Colonic mucosa (tissue), 4 donors: ENCODE measurements at regions not wholly inside any gene's neighbourhood (a gene's known extent, or its start where the extent isn't known, plus 50 kb on each side); places are given as distances from the start of the nearest gene placed in this dataset.

Source experiments
- DNase-seq: peaks from one replicate; pipeline ENCODE4 v3.0.0-alpha.2; 2020
- H3K27ac ChIP-seq: fragments of 200-600 bp; one replicate; pipeline ENCODE4 v1.8.0; 2021
- H3K27me3 ChIP-seq: fragments of 200-600 bp; one replicate; pipeline ENCODE4 v1.8.0; 2021
- H3K36me3 ChIP-seq: fragments of 200-600 bp; one replicate; pipeline ENCODE4 v1.8.0; 2021
- H3K4me1 ChIP-seq: fragments of 200-600 bp; one replicate; pipeline ENCODE4 v1.8.0; 2021; ENCODE audit warnings: mild to moderate bottlenecking
- H3K4me3 ChIP-seq: fragments of 200-600 bp; one replicate; pipeline ENCODE4 v1.8.0; 2021
- H3K9ac ChIP-seq, 2 donors: one replicate each; pipeline ENCODE4 v1.7.0; 2013; ENCODE audit warnings: control low read depth in 2 of 2, low read depth in 2 of 2, low read length in 2 of 2
- H3K9me3 ChIP-seq: fragments of 200-600 bp; one replicate; pipeline ENCODE4 v1.8.0; 2021
- CTCF ChIP-seq: fragments of 200-600 bp; IDR thresholded peaks from one replicate; pipeline ENCODE4 v1.8.0; 2022; ENCODE audit warnings: antibody characterized with exemption, mild to moderate bottlenecking
- intact Hi-C: fragments of 100-400 bp; cut with DNase I; formaldehyde crosslinking; loops from one replicate; pipeline ENCODE4 v1.14.1; 2022
- donor health status: healthy.
- donor health status: DM: no; HTN: no; CAD: no.
- donor health status: DM: no; HTN: no; CAD: no.

- intact Hi-C loops = no loop called here
- H3K4me3 ChIP-seq = no peak overlapping the region
- no peak for TF ChIP-seq CTCF
Observed at GRCh38 chr2:125857971-125858794, 797.8 kb upstream of the GYPC start.

GRCh38 chr2:125861461-125861860 lies 794.5 kb upstream of the GYPC start:
- no peaks in the 10 kb centered on the region for H3K36me3 ChIP-seq
- H3K4me3 ChIP-seq = no peak overlapping the region
- H3K27ac ChIP-seq = no peak overlapping the region
- intact Hi-C loops = no loop called here
- H3K4me1 ChIP-seq = no peaks in the 10 kb centered on the region
- no peaks in the 10 kb centered on the region for H3K9me3 ChIP-seq
- no peak overlapping the region for H3K9ac ChIP-seq
- H3K27me3 ChIP-seq = no peaks in the 10 kb centered on the region
- no peak for DNase-seq
- no peak for TF ChIP-seq CTCF

More at GRCh38 chr2:125857971-125858794, 797.8 kb upstream of the GYPC start:
- Histone ChIP-seq H3K4me1 (no peaks in the 10 kb centered on the region), H3K9ac (no peak overlapping the region), H3K36me3 (no peaks in the 10 kb centered on the region), H3K27ac (no peak overlapping the region), H3K9me3 (no peaks in the 10 kb centered on the region), H3K27me3 (no peaks in the 10 kb centered on the region)
- DNase-seq = no peak

DNA sequence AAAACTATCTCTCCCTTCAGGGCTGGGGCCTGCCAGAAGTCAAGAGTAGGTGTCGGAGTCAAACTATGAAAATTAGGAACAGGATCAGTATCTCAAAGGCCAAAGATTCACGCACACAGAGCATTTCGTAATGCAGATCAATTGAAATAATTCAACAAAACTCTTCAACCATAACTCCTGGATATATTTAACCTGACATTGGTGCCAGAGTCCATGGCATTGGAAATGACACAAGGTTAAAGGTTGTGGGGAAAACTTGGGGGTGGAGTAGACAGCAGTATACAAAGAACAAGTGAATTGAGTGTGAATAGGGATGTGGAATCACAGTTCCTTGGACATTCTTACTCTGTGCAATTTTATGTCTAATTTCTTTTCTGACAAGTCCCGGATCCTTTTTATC lies 788.0 kb upstream of the GYPC start:
- Histone ChIP-seq H3K27me3 (no peaks in the 10 kb centered on the region), H3K27ac (no peak overlapping the region), H3K4me3 (no peak overlapping the region), H3K36me3 (no peaks in the 10 kb centered on the region), H3K4me1 (no peaks in the 10 kb centered on the region), H3K9ac (no peak overlapping the region), H3K9me3 (no peaks in the 10 kb centered on the region)
- no peak for DNase-seq
- no peak for TF ChIP-seq CTCF
- intact Hi-C loops = no loop called here

DNA sequence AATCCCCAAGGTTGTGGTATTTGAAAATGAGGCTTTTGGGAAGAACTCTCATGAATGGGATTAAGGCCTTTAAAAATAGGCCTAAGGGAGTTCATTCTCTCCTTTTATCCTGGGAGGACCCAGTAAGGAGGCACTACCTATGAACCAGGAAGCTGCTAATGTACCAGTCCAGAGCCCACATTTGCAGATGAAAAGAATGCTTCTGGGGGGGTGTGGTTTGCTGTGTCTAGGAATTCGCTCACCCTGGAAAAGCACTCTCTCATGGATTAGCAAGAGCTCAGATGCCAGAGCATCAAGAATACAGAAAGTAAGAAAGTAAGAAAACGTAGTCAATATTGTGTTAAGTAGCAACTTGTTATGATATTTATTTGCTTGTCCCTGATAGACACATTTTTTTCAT lies 785.7 kb upstream of the GYPC start:
- TF ChIP-seq CTCF = no peak
- H3K9me3 ChIP-seq = no peaks in the 10 kb centered on the region
- no peak for DNase-seq
- H3K27me3 ChIP-seq = no peaks in the 10 kb centered on the region
- no peak overlapping the region for H3K27ac ChIP-seq
- no peak overlapping the region for H3K4me3 ChIP-seq
- no peaks in the 10 kb centered on the region for H3K4me1 ChIP-seq
- no peak overlapping the region for H3K9ac ChIP-seq
- intact Hi-C loops = no loop called here
- H3K36me3 ChIP-seq = no peaks in the 10 kb centered on the region

GRCh38 chr2:125870746-125871145 lies 785.2 kb upstream of the GYPC start:
- no peak overlapping the region for H3K27ac ChIP-seq
- H3K4me3 ChIP-seq = no peak overlapping the region
- intact Hi-C loops = no loop called here
- no peaks in the 10 kb centered on the region for H3K4me1 ChIP-seq
- no peak for TF ChIP-seq CTCF
- no peaks in the 10 kb centered on the region for H3K27me3 ChIP-seq
- no peaks in the 10 kb centered on the region for H3K9me3 ChIP-seq
- DNase-seq = no peak
- no peak overlapping the region for H3K9ac ChIP-seq
- H3K36me3 ChIP-seq = no peaks in the 10 kb centered on the region
